H1 (cell line): ENCODE measurements at regions not wholly inside any gene's neighbourhood (a gene's known extent, or its start where the extent isn't known, plus 50 kb on each side); places are given as distances from the start of the nearest gene placed in this dataset.

Experiments used
- CBX8 ChIP-seq: fragments of 300-800, 300-1000 bp; sonication (generic); IDR thresholded peaks from 2 replicates; pipeline ENCODE4 v1.7.1; 2016; ENCODE audit warnings: low read depth, low read length, borderline replicate concordance
- CEBPB ChIP-seq: IDR thresholded peaks from 2 replicates; pipeline ENCODE4 v1.6.1; 2012; ENCODE audit warnings: low read depth, low read length
- CHD1 ChIP-seq: IDR thresholded peaks from 2 replicates; pipeline ENCODE4 v1.6.1; 2012; ENCODE audit warnings: low read depth, low read length, improper control_type of control experiment
- CREB1 ChIP-seq: IDR thresholded peaks from 2 replicates; pipeline ENCODE4 v1.6.1; 2012; ENCODE audit warnings: inconsistent platforms
- HDAC2 ChIP-seq, 2 experiments: fragments of 300-600 bp in 1 of 2; sonication (generic) in 1 of 2; IDR thresholded peaks; 2 replicates each; pipeline ENCODE4 v1.6.1; 2011 to 2012; ENCODE audit warnings: low read depth in 2 of 2, low read length in 2 of 2, mild to moderate bottlenecking in 2 of 2, moderate library complexity in 2 of 2, borderline replicate concordance in 1 of 2, inconsistent platforms in 1 of 2
- KDM1A ChIP-seq: fragments of 200-600, 300-600 bp; sonication (generic); IDR thresholded peaks from 2 replicates; pipeline ENCODE4 v1.7.1; 2016; ENCODE audit warnings: mild to moderate bottlenecking, low read length, borderline replicate concordance
- PHF8 ChIP-seq: fragments of 200-600 bp; sonication (generic); conservative IDR thresholded peaks from 2 replicates; pipeline ENCODE4 v1.7.1; 2012; ENCODE audit warnings: low read depth, mild to moderate bottlenecking, inconsistent platforms, low read length, moderate library complexity
- RFX5 ChIP-seq: IDR thresholded peaks from 2 replicates; pipeline ENCODE4 v1.6.1; 2011; ENCODE audit warnings: low read depth, low read length, improper control_type of control experiment, borderline replicate concordance
- RNF2 ChIP-seq: fragments of 200-900, 300-1000 bp; sonication (generic); IDR thresholded peaks from 2 replicates; pipeline ENCODE4 v1.7.1; 2016; ENCODE audit warnings: borderline replicate concordance, low read depth, mild to moderate bottlenecking, antibody characterized with exemption, low read length; ENCODE audit not compliant: poor library complexity, severe bottlenecking; ENCODE audit errors: missing control alignments
- RXRA ChIP-seq: IDR thresholded peaks from 2 replicates; pipeline ENCODE4 v1.6.1; 2011; ENCODE audit warnings: low read depth, mild to moderate bottlenecking, low read length, moderate library complexity; ENCODE audit not compliant: insufficient read depth
- SP1 ChIP-seq: IDR thresholded peaks from 2 replicates; pipeline ENCODE4 v1.6.1; 2011; ENCODE audit warnings: low read depth, low read length
- SRF ChIP-seq: IDR thresholded peaks from 2 replicates; pipeline ENCODE4 v1.6.1; 2011; ENCODE audit warnings: mild to moderate bottlenecking, low read depth, low read length, moderate library complexity
- TF ChIP-seq, protein P1 (sequence below): fragments of 300-600 bp; sonication (generic); IDR thresholded peaks from 2 replicates; pipeline ENCODE4 v1.7.1; 2012; ENCODE audit warnings: low read length, moderate library complexity, mild to moderate bottlenecking, inconsistent platforms; ENCODE audit not compliant: insufficient replicate concordance

DNA sequence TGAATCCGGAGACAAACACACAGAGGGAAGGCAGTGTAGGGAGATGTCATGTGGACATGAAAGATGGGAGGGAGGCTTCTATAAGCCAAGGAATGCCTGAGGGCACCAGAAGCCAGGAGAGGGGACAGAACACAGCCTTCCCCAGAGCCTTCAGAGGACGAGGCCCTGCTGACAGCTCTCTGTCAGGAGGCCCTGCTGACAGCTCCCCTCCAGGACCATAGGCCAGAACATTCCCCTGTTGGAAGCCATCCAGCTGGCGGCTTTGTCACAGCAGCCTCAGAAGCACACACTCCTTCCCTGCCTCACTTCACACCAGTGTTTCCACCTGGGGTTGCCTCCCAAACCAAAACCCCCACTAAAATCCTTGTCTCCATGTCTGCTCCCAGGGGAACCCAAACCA, 171.3 kb upstream of the ID2 start (continued):
- TF ChIP-seq, protein P1, sequence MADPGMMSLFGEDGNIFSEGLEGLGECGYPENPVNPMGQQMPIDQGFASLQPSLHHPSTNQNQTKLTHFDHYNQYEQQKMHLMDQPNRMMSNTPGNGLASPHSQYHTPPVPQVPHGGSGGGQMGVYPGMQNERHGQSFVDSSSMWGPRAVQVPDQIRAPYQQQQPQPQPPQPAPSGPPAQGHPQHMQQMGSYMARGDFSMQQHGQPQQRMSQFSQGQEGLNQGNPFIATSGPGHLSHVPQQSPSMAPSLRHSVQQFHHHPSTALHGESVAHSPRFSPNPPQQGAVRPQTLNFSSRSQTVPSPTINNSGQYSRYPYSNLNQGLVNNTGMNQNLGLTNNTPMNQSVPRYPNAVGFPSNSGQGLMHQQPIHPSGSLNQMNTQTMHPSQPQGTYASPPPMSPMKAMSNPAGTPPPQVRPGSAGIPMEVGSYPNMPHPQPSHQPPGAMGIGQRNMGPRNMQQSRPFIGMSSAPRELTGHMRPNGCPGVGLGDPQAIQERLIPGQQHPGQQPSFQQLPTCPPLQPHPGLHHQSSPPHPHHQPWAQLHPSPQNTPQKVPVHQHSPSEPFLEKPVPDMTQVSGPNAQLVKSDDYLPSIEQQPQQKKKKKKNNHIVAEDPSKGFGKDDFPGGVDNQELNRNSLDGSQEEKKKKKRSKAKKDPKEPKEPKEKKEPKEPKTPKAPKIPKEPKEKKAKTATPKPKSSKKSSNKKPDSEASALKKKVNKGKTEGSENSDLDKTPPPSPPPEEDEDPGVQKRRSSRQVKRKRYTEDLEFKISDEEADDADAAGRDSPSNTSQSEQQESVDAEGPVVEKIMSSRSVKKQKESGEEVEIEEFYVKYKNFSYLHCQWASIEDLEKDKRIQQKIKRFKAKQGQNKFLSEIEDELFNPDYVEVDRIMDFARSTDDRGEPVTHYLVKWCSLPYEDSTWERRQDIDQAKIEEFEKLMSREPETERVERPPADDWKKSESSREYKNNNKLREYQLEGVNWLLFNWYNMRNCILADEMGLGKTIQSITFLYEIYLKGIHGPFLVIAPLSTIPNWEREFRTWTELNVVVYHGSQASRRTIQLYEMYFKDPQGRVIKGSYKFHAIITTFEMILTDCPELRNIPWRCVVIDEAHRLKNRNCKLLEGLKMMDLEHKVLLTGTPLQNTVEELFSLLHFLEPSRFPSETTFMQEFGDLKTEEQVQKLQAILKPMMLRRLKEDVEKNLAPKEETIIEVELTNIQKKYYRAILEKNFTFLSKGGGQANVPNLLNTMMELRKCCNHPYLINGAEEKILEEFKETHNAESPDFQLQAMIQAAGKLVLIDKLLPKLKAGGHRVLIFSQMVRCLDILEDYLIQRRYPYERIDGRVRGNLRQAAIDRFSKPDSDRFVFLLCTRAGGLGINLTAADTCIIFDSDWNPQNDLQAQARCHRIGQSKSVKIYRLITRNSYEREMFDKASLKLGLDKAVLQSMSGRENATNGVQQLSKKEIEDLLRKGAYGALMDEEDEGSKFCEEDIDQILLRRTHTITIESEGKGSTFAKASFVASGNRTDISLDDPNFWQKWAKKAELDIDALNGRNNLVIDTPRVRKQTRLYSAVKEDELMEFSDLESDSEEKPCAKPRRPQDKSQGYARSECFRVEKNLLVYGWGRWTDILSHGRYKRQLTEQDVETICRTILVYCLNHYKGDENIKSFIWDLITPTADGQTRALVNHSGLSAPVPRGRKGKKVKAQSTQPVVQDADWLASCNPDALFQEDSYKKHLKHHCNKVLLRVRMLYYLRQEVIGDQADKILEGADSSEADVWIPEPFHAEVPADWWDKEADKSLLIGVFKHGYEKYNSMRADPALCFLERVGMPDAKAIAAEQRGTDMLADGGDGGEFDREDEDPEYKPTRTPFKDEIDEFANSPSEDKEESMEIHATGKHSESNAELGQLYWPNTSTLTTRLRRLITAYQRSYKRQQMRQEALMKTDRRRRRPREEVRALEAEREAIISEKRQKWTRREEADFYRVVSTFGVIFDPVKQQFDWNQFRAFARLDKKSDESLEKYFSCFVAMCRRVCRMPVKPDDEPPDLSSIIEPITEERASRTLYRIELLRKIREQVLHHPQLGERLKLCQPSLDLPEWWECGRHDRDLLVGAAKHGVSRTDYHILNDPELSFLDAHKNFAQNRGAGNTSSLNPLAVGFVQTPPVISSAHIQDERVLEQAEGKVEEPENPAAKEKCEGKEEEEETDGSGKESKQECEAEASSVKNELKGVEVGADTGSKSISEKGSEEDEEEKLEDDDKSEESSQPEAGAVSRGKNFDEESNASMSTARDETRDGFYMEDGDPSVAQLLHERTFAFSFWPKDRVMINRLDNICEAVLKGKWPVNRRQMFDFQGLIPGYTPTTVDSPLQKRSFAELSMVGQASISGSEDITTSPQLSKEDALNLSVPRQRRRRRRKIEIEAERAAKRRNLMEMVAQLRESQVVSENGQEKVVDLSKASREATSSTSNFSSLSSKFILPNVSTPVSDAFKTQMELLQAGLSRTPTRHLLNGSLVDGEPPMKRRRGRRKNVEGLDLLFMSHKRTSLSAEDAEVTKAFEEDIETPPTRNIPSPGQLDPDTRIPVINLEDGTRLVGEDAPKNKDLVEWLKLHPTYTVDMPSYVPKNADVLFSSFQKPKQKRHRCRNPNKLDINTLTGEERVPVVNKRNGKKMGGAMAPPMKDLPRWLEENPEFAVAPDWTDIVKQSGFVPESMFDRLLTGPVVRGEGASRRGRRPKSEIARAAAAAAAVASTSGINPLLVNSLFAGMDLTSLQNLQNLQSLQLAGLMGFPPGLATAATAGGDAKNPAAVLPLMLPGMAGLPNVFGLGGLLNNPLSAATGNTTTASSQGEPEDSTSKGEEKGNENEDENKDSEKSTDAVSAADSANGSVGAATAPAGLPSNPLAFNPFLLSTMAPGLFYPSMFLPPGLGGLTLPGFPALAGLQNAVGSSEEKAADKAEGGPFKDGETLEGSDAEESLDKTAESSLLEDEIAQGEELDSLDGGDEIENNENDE, result no peak
- no peak for TF ChIP-seq RXRA
- TF ChIP-seq CBX8, result no peak
- no peak for TF ChIP-seq CHD1
- TF ChIP-seq HDAC2 (IDR thresholded peaks at IDR 0.05; ENCODE audit: borderline replicate concordance in 1 of 2, low read depth in 2 of 2, low read length in 2 of 2), result no peak
- no peak for TF ChIP-seq SP1
- no peak for TF ChIP-seq PHF8
- TF ChIP-seq RNF2, result no peak
- TF ChIP-seq CEBPB, result no peak
- no peak for TF ChIP-seq SRF
- TF ChIP-seq CREB1, result no peak
- no peak for TF ChIP-seq KDM1A
- no peak for TF ChIP-seq RFX5
